Kidney epithelial cell (primary cell): ENCODE measurements at regions not wholly inside any gene's neighbourhood (a gene's known extent, or its start where the extent isn't known, plus 50 kb on each side); places are given as distances from the start of the nearest gene placed in this dataset.

Experiments
- DNase-seq: peaks from one replicate; pipeline ENCODE4 v3.0.0-alpha.2; 2010; ENCODE audit warnings: low read depth
- H3K27me3 ChIP-seq: 2 replicates; pipeline ENCODE4 v1.6.0; 2011; ENCODE audit warnings: low read length; ENCODE audit not compliant: control insufficient read depth, insufficient read depth
- H3K36me3 ChIP-seq: 2 replicates; pipeline ENCODE4 v1.5.1; 2011; ENCODE audit warnings: low read length; ENCODE audit not compliant: control insufficient read depth, insufficient read depth
- H3K4me3 ChIP-seq: 2 replicates; pipeline ENCODE4 v1.5.1; 2011; ENCODE audit warnings: low read depth, mild to moderate bottlenecking, control low read depth, low read length
- CTCF ChIP-seq: IDR thresholded peaks from 2 replicates; pipeline ENCODE4 v1.5.1; 2011; ENCODE audit warnings: mild to moderate bottlenecking, moderate library complexity, low read length, control low read depth, inconsistent platforms; ENCODE audit not compliant: insufficient read depth, poor library complexity, severe bottlenecking

GRCh38 chr2:211228559-211228958 lies 672.2 kb downstream of the CPS1 start:
- no peaks in the 10 kb centered on the region for H3K27me3 ChIP-seq
- DNase-seq: no peak
- no peaks in the 10 kb centered on the region for H3K36me3 ChIP-seq
- H3K4me3 ChIP-seq: no peak overlapping the region
- no peak for TF ChIP-seq CTCF

- DNase-seq: no peak
- Histone ChIP-seq H3K36me3 (no peaks in the 10 kb centered on the region), H3K27me3 (no peaks in the 10 kb centered on the region), H3K4me3 (no peak overlapping the region)
- no peak for TF ChIP-seq CTCF
These were observed 681.3 kb downstream of the CPS1 start for GRCh38 chr2:211237586-211238275.

- H3K27me3 ChIP-seq: no peaks in the 10 kb centered on the region
- H3K4me3 ChIP-seq: no peak overlapping the region
- DNase-seq: no peak
- no peaks in the 10 kb centered on the region for H3K36me3 ChIP-seq
- no peak for TF ChIP-seq CTCF
These were observed 685.5 kb downstream of the CPS1 start for GRCh38 chr2:211241891-211242290.

- no peaks in the 10 kb centered on the region for H3K27me3 ChIP-seq
- H3K36me3 ChIP-seq: no peaks in the 10 kb centered on the region
- H3K4me3 ChIP-seq: no peak overlapping the region
- TF ChIP-seq CTCF: no peak
- no peak for DNase-seq
These were observed 691.4 kb downstream of the CPS1 start for GRCh38 chr2:211247751-211248150.

GRCh38 chr2:211248841-211249240 lies 692.4 kb downstream of the CPS1 start:
- Histone ChIP-seq H3K27me3 (no peaks in the 10 kb centered on the region), H3K4me3 (no peak overlapping the region), H3K36me3 (no peaks in the 10 kb centered on the region)
- no peak for TF ChIP-seq CTCF
- DNase-seq: no peak

- no peak overlapping the region for H3K4me3 ChIP-seq
- no peaks in the 10 kb centered on the region for H3K27me3 ChIP-seq
- DNase-seq: no peak
- no peaks in the 10 kb centered on the region for H3K36me3 ChIP-seq
- no peak for TF ChIP-seq CTCF
These were observed 694.6 kb downstream of the CPS1 start for GRCh38 chr2:211251016-211251415.
